PC-3 (cell line): ENCODE measurements at regions not wholly inside any gene's neighbourhood (a gene's known extent, or its start where the extent isn't known, plus 50 kb on each side); places are given as distances from the start of the nearest gene placed in this dataset.
A peak's percentile ranks its signal among the peaks of the same experiment; 100 is the strongest.

Experiments used
- ATAC-seq: fragments of 200-7000 bp; cut with Tn5 transposase; 2 replicates; pipeline ENCODE4 v1.9.1; 2020; ENCODE audit warnings: mild to moderate bottlenecking, moderate library complexity
- BruUV-seq: library from RNA; stranded (reverse); fragments of 400-500 nt; replicated peaks from 2 replicates; lab custom pipeline; 2021; lab: Mats Ljungman, UMichigan
- CTCF ChIA-PET: fragments of 300-600 bp; sonication (Branson Sonifier 250); formaldehyde crosslinking; loops from one replicate; lab custom pipeline; 2022; ENCODE audit warnings: antibody characterized with exemption; lab: Charles Lee
- POLR2A ChIA-PET: fragments of 300-600 bp; sonication (Branson Sonifier 250); formaldehyde crosslinking; loops from one replicate; lab custom pipeline; 2022; ENCODE audit warnings: antibody characterized with exemption; ENCODE audit not compliant: unreplicated experiment; lab: Charles Lee
- DNase-seq: peaks from one replicate; pipeline ENCODE4 v3.0.0-alpha.2; 2015
- H2AFZ ChIP-seq: fragments of 300-600 bp; sonication (generic); 2 replicates; pipeline ENCODE4 v1.6.0; 2016; ENCODE audit warnings: antibody characterized with exemption, low read length
- H3F3A ChIP-seq: fragments of 300-600 bp; sonication (generic); one replicate; pipeline ENCODE4 v1.6.0; 2017; ENCODE audit warnings: antibody characterized with exemption, low read length, control low read depth, mild to moderate bottlenecking; ENCODE audit not compliant: unreplicated experiment
- H3K27ac ChIP-seq: fragments of 300-600 bp; sonication (generic); 2 replicates; pipeline ENCODE4 v1.5.1; 2016; ENCODE audit warnings: mild to moderate bottlenecking, low read length
- H3K27me3 ChIP-seq: fragments of 300-600 bp; sonication (generic); 2 replicates; pipeline ENCODE4 v1.6.1; 2016; ENCODE audit warnings: low read length, mixed read lengths
- H3K36me3 ChIP-seq: fragments of 300-600 bp; sonication (generic); 2 replicates; pipeline ENCODE4 v1.6.1; 2016; ENCODE audit warnings: low read depth, mixed run types, low read length, mixed read lengths
- H3K4me1 ChIP-seq: fragments of 300-600 bp; sonication (generic); 2 replicates; pipeline ENCODE4 v1.5.1; 2016; ENCODE audit warnings: low read length; ENCODE audit not compliant: insufficient read depth
- H3K4me2 ChIP-seq: fragments of 300-600 bp; sonication (generic); 2 replicates; pipeline ENCODE4 v1.6.0; 2016; ENCODE audit warnings: low read length
- H3K4me3 ChIP-seq: fragments of 300-600 bp; sonication (generic); 2 replicates; pipeline ENCODE4 v1.5.1; 2016; ENCODE audit warnings: mild to moderate bottlenecking, low read length, mixed read lengths
- H3K79me2 ChIP-seq: fragments of 300-600 bp; sonication (generic); 2 replicates; pipeline ENCODE4 v1.6.1; 2017; ENCODE audit warnings: low read length, mixed read lengths
- H3K9ac ChIP-seq: fragments of 300-600 bp; sonication (generic); 2 replicates; pipeline ENCODE4 v1.6.0; 2016; ENCODE audit warnings: mild to moderate bottlenecking, low read length
- H3K9me2 ChIP-seq: fragments of 300-600 bp; sonication (generic); replicated peaks from 2 replicates; pipeline ENCODE4 v1.6.1; 2016; ENCODE audit warnings: mixed run types, low read length, mixed read lengths
- H3K9me3 ChIP-seq: fragments of 300-600 bp; sonication (generic); 2 replicates; pipeline ENCODE4 v1.6.1; 2016; ENCODE audit warnings: low read length, mixed read lengths
- H4K20me1 ChIP-seq: fragments of 300-600 bp; sonication (generic); 2 replicates; pipeline ENCODE4 v1.6.1; 2016; ENCODE audit warnings: low read length, mixed read lengths
- CTCF ChIP-seq: fragments of 300-600 bp; sonication (generic); conservative IDR thresholded peaks from 2 replicates; pipeline ENCODE4 v1.5.1; 2017; ENCODE audit warnings: antibody characterized with exemption, low read depth, mild to moderate bottlenecking, low read length
- EZH2 ChIP-seq: fragments of 300-600 bp; sonication (generic); IDR thresholded peaks from one replicate; pipeline ENCODE4 v1.6.1; 2017; ENCODE audit warnings: antibody characterized with exemption, mild to moderate bottlenecking, low read length; ENCODE audit not compliant: unreplicated experiment
- EZH2phosphoT487 ChIP-seq: fragments of 300-600 bp; sonication (generic); IDR thresholded peaks from 2 replicates; pipeline ENCODE4 v1.6.1; 2018; ENCODE audit warnings: mild to moderate bottlenecking, antibody characterized with exemption, low read length, borderline replicate concordance
- intact Hi-C: fragments of 100-400 bp; cut with micrococcal nuclease; formaldehyde crosslinking; loops from 2 replicates; pipeline ENCODE4 v1.9.0; 2023

- Histone ChIP-seq H3K4me1 (peaks cover 27% of the 10 kb centered on the region), H4K20me1 (no peaks in the 10 kb centered on the region), H3K4me3 (no peak overlapping the region), H3K9me3 (no peaks in the 10 kb centered on the region), H3K9me2 (no peaks in the 10 kb centered on the region), H3K79me2 (no peaks in the 10 kb centered on the region), H3K9ac (no peak overlapping the region), H3K4me2 (no peak overlapping the region), H3K36me3 (no peaks in the 10 kb centered on the region), H3K27me3 (no peaks in the 10 kb centered on the region), H3K27ac (no peak overlapping the region), H2AFZ (no peak overlapping the region), H3F3A (no peaks in the 10 kb centered on the region)
- BruUV-seq: no TSS peak
- ChIA-PET CTCF (no interaction called here), POLR2A (no interaction called here)
- DNase-seq (no peak), ATAC-seq (no peak)
- intact Hi-C loops: no loop called here
- no peak for TF ChIP-seq EZH2
- no peak for TF ChIP-seq EZH2phosphoT487
- TF ChIP-seq CTCF: no peak
Measured at GRCh38 chr1:89460325-89460724, 64.3 kb upstream of the LRRC8B start.

GRCh38 chr1:89462250-89462649, 62.4 kb upstream of the LRRC8B start:
- no peaks in the 10 kb centered on the region for H3K27me3 ChIP-seq
- H3F3A ChIP-seq: no peaks in the 10 kb centered on the region
- intact Hi-C loops: no loop called here
- H2AFZ ChIP-seq: 0 out of 2 replicates have a peak overlapping the region, but pooled peaks have one; percentile 17
- no peaks in the 10 kb centered on the region for H3K9me2 ChIP-seq
- no peaks in the 10 kb centered on the region for H3K36me3 ChIP-seq
- ChIA-PET CTCF (no interaction called here), POLR2A (no interaction called here)
- no peak overlapping the region for H3K9ac ChIP-seq
- peak; percentile 77 for DNase-seq
- peak overlapping the region; percentile 21; the same call in 1 of the 2 replicates for H3K27ac ChIP-seq
- H3K4me2 ChIP-seq: peak overlapping the region; percentile 53
- no peaks in the 10 kb centered on the region for H4K20me1 ChIP-seq
- no peaks in the 10 kb centered on the region for H3K79me2 ChIP-seq
- ATAC-seq: peak; percentile 56
- TF ChIP-seq CTCF (no peak), EZH2 (no peak), EZH2phosphoT487 (no peak)
- no peak overlapping the region for H3K4me3 ChIP-seq
- BruUV-seq: no TSS peak
- H3K9me3 ChIP-seq: no peaks in the 10 kb centered on the region
- H3K4me1 ChIP-seq: peaks cover 40% of the 10 kb centered on the region

- no peak overlapping the region for H3K4me2 ChIP-seq
Measured at GRCh38 chr1:89464008-89464407, 60.6 kb upstream of the LRRC8B start.

More at GRCh38 chr1:89464008-89464407, 60.6 kb upstream of the LRRC8B start:
- Histone ChIP-seq H3K27ac (no peak overlapping the region), H3K9me2 (no peaks in the 10 kb centered on the region), H3K9me3 (no peaks in the 10 kb centered on the region), H3K4me1 (peaks cover 40% of the 10 kb centered on the region), H3K79me2 (no peaks in the 10 kb centered on the region), H2AFZ (no peak overlapping the region), H3K36me3 (no peaks in the 10 kb centered on the region), H3F3A (no peaks in the 10 kb centered on the region), H4K20me1 (no peaks in the 10 kb centered on the region), H3K27me3 (no peaks in the 10 kb centered on the region), H3K9ac (no peak overlapping the region), H3K4me3 (no peak overlapping the region)
- ChIA-PET CTCF (interaction anchor here (0.7 kb wide), 1 partner anchor 320 kb away, joined by 3 read pairs; no protein-coding TSS in a partner anchor), POLR2A (no interaction called here)
- BruUV-seq: no TSS peak
- ATAC-seq (no peak), DNase-seq (peak; percentile 64)
- TF ChIP-seq CTCF: no peak
- no peak for TF ChIP-seq EZH2
- no peak for TF ChIP-seq EZH2phosphoT487
- intact Hi-C loops: no loop called here
